ENCODE measurements at regions not wholly inside any gene's neighbourhood (a gene's known extent, or its start where the extent isn't known, plus 50 kb on each side); places are given as distances from the start of the nearest gene placed in this dataset.
A peak's percentile ranks its signal among the peaks of the same experiment; 100 is the strongest.

GRCh38 chr2:234202601-234203000 is 152.1 kb downstream of the SPP2 start:
- Histone ChIP-seq H3K4me3 (replicated peaks in 1 of 4; ENCODE audit: control extremely low read depth in 1 of 4, insufficient read depth in 1 of 4, low read depth in 3 of 4, low read length in 4 of 4) (no peak overlapping the region), H3K27me3 (ENCODE audit: control insufficient read depth, insufficient read depth, low read length) (no peaks in the 10 kb centered on the region), H3K4me2 (ENCODE audit: extremely low read depth, insufficient read depth, low read length) (no peak overlapping the region), H2AFZ (ENCODE audit: low read length) (no peak overlapping the region), H4K20me1 (ENCODE audit: control insufficient read depth, extremely low read depth, insufficient read depth, low read length) (no peaks in the 10 kb centered on the region), H3K27ac (ENCODE audit: insufficient read depth, low read length) (no peak overlapping the region), H3K9ac (ENCODE audit: insufficient read depth, low read length) (no peak overlapping the region), H3K79me2 (ENCODE audit: control insufficient read depth, insufficient read depth, low read length) (no peaks in the 10 kb centered on the region), H3K9me3 (ENCODE audit: control insufficient read depth, insufficient read depth, low read depth, low read length) (no peaks in the 10 kb centered on the region), H3K4me1 (ENCODE audit: control insufficient read depth, extremely low read depth, insufficient read depth, low read length) (peaks cover 2% of the 10 kb centered on the region), H3K36me3 (ENCODE audit: control insufficient read depth, insufficient read depth, low read length) (no peaks in the 10 kb centered on the region)
- no peak for DNase-seq (ENCODE audit: low read depth in 2 of 2)
- TF ChIP-seq CTCF (conservative IDR thresholded peaks at IDR 0.05 in 1 of 2, IDR thresholded peaks at IDR 0.05 in 1 of 2; ENCODE audit: low read depth in 1 of 2, low read length in 2 of 2) (no peak), EZH2 (IDR thresholded peaks at IDR 0.05; ENCODE audit: low read length, missing control alignments) (no peak)

- no peaks in the 10 kb centered on the region for H3K9me3 ChIP-seq (ENCODE audit: control insufficient read depth, insufficient read depth, low read depth, low read length)
- H3K4me2 ChIP-seq (ENCODE audit: extremely low read depth, insufficient read depth, low read length) = no peak overlapping the region
- no peaks in the 10 kb centered on the region for H3K36me3 ChIP-seq (ENCODE audit: control insufficient read depth, insufficient read depth, low read length)
- no peaks in the 10 kb centered on the region for H3K27me3 ChIP-seq (ENCODE audit: control insufficient read depth, insufficient read depth, low read length)
- DNase-seq (ENCODE audit: low read depth in 2 of 2) = no peak
- H3K79me2 ChIP-seq (ENCODE audit: control insufficient read depth, insufficient read depth, low read length) = no peaks in the 10 kb centered on the region
- H3K9ac ChIP-seq (ENCODE audit: insufficient read depth, low read length) = no peak overlapping the region
- peaks cover 2% of the 10 kb centered on the region for H3K4me1 ChIP-seq (ENCODE audit: control insufficient read depth, extremely low read depth, insufficient read depth, low read length)
- no peaks in the 10 kb centered on the region for H4K20me1 ChIP-seq (ENCODE audit: control insufficient read depth, extremely low read depth, insufficient read depth, low read length)
- TF ChIP-seq CTCF (conservative IDR thresholded peaks at IDR 0.05 in 1 of 2, IDR thresholded peaks at IDR 0.05 in 1 of 2; ENCODE audit: low read depth in 1 of 2, low read length in 2 of 2) = no peak
- no peak for TF ChIP-seq EZH2 (IDR thresholded peaks at IDR 0.05; ENCODE audit: low read length, missing control alignments)
- no peak overlapping the region for H3K27ac ChIP-seq (ENCODE audit: insufficient read depth, low read length)
- H2AFZ ChIP-seq (ENCODE audit: low read length) = no peak overlapping the region
- H3K4me3 ChIP-seq (replicated peaks in 1 of 4; ENCODE audit: control extremely low read depth in 1 of 4, insufficient read depth in 1 of 4, low read depth in 3 of 4, low read length in 4 of 4) = no peak overlapping the region
Observed at GRCh38 chr2:234199996-234200395, 149.5 kb downstream of the SPP2 start.

GRCh38 chr2:234198976-234199375 is 148.5 kb downstream of the SPP2 start:
- Histone ChIP-seq H3K79me2 (ENCODE audit: control insufficient read depth, insufficient read depth, low read length) (no peaks in the 10 kb centered on the region), H3K4me2 (ENCODE audit: extremely low read depth, insufficient read depth, low read length) (no peak overlapping the region), H3K27ac (ENCODE audit: insufficient read depth, low read length) (no peak overlapping the region), H3K27me3 (ENCODE audit: control insufficient read depth, insufficient read depth, low read length) (no peaks in the 10 kb centered on the region), H3K4me1 (ENCODE audit: control insufficient read depth, extremely low read depth, insufficient read depth, low read length) (peaks cover 2% of the 10 kb centered on the region), H4K20me1 (ENCODE audit: control insufficient read depth, extremely low read depth, insufficient read depth, low read length) (no peaks in the 10 kb centered on the region), H3K9ac (ENCODE audit: insufficient read depth, low read length) (no peak overlapping the region), H3K36me3 (ENCODE audit: control insufficient read depth, insufficient read depth, low read length) (no peaks in the 10 kb centered on the region), H3K4me3 (replicated peaks in 1 of 4; ENCODE audit: control extremely low read depth in 1 of 4, insufficient read depth in 1 of 4, low read depth in 3 of 4, low read length in 4 of 4) (no peak overlapping the region), H2AFZ (ENCODE audit: low read length) (no peak overlapping the region), H3K9me3 (ENCODE audit: control insufficient read depth, insufficient read depth, low read depth, low read length) (no peaks in the 10 kb centered on the region)
- TF ChIP-seq EZH2 (IDR thresholded peaks at IDR 0.05; ENCODE audit: low read length, missing control alignments) (no peak), CTCF (conservative IDR thresholded peaks at IDR 0.05 in 1 of 2, IDR thresholded peaks at IDR 0.05 in 1 of 2; ENCODE audit: low read depth in 1 of 2, low read length in 2 of 2) (no peak)
- DNase-seq (ENCODE audit: low read depth in 2 of 2) = peak in 1 of 2 donors; percentile 82

Measured in fibroblast of lung (primary cell).